SK-N-MC (cell line): ENCODE measurements at regions not wholly inside any gene's neighbourhood (a gene's known extent, or its start where the extent isn't known, plus 50 kb on each side); places are given as distances from the start of the nearest gene placed in this dataset.

Experiments
- EZH2 ChIP-seq: fragments of 200-600 bp; sonication (generic); IDR thresholded peaks from one replicate; pipeline ENCODE4 v1.6.1; 2017; ENCODE audit warnings: antibody characterized with exemption
- POLR2AphosphoS5 ChIP-seq: IDR thresholded peaks from 2 replicates; pipeline ENCODE4 v1.6.1; 2012; ENCODE audit warnings: mild to moderate bottlenecking, low read depth, low read length, borderline replicate concordance

DNA sequence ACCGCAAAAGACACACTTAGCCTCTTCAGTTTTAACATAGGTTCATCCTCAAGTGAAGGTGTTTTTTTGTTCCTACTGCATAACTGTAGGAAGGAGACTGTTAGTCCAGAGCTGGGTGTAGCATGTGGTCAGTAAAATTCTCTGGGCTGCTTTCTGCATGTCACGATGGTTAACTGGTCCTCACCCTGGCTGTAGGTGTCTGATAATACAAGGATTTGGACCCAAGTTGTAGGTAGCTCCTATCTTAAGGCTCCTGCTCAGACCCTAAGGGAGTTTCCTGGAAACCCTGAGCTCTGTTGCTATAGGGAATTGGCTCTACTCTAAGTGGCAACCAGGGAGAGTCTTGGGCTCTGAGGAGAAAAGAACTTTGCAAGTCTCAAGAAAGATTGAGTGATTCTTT lies 112.9 kb downstream of the SAMD9 start:
- no peak for TF ChIP-seq EZH2
- TF ChIP-seq POLR2AphosphoS5 = no peak
